GM23338 (cell line): ENCODE measurements at regions not wholly inside any gene's neighbourhood (a gene's known extent, or its start where the extent isn't known, plus 50 kb on each side); places are given as distances from the start of the nearest gene placed in this dataset.

Experiments used
- CTCF ChIP-seq, 2 experiments: fragments of 200-600 bp in 1 of 2; sonication (generic) in 1 of 2; conservative IDR thresholded peaks; 2 replicates each; pipeline versions ENCODE4 v1.5.1 to v1.6.1; 2016 to 2017; ENCODE audit warnings: antibody characterized with exemption in 2 of 2, low read depth in 2 of 2, mild to moderate bottlenecking in 2 of 2, moderate library complexity in 1 of 2
- EZH2 ChIP-seq: fragments of 200-600 bp; sonication (generic); IDR thresholded peaks from one replicate; pipeline ENCODE4 v1.8.0; 2017; ENCODE audit warnings: antibody characterized with exemption, mild to moderate bottlenecking, low read depth; ENCODE audit not compliant: unreplicated experiment
- REST ChIP-seq: IDR thresholded peaks from one replicate; pipeline ENCODE4 v1.6.1; 2018; ENCODE audit warnings: antibody characterized with exemption; ENCODE audit not compliant: unreplicated experiment
- ZNF331 ChIP-seq: fragments of 250-450 bp; sonication (Bioruptor Pico); IDR thresholded peaks from 2 replicates; pipeline ENCODE4 v1.5.0; 2020; ENCODE audit warnings: low read depth, mild to moderate bottlenecking, moderate library complexity
- TF ChIP-seq, protein P1 (sequence below): fragments of 250-450 bp; sonication (Bioruptor Pico); IDR thresholded peaks from 2 replicates; pipeline ENCODE4 v1.5.0; 2020; ENCODE audit warnings: mild to moderate bottlenecking, moderate library complexity

DNA sequence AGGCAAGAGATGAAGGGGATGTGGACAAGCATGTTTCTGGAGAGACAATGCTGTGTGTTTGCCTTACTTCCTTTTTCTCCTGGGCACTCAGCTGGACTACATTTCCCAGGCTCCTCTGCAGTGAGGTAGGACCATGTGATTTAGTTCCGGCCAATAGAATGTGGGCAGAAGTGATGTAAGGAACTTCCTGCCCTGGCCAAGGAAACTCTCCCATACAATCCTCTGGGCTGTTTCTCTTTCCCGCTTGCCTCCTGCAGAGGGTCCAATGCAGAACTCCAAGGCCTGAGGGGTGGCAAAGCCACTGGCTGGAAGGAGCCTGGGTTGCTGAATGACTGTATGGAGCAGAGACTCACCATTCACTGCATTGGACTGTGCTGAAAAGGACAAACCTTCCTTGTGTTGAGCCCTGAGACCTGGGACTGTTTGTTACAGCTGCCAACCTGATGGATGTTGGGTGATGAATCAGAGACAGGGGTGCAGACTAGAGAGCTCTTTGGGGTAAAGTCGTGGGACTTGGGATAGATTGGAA is 82.7 kb upstream of the SLC6A6 start (continued):
- TF ChIP-seq, protein P1, sequence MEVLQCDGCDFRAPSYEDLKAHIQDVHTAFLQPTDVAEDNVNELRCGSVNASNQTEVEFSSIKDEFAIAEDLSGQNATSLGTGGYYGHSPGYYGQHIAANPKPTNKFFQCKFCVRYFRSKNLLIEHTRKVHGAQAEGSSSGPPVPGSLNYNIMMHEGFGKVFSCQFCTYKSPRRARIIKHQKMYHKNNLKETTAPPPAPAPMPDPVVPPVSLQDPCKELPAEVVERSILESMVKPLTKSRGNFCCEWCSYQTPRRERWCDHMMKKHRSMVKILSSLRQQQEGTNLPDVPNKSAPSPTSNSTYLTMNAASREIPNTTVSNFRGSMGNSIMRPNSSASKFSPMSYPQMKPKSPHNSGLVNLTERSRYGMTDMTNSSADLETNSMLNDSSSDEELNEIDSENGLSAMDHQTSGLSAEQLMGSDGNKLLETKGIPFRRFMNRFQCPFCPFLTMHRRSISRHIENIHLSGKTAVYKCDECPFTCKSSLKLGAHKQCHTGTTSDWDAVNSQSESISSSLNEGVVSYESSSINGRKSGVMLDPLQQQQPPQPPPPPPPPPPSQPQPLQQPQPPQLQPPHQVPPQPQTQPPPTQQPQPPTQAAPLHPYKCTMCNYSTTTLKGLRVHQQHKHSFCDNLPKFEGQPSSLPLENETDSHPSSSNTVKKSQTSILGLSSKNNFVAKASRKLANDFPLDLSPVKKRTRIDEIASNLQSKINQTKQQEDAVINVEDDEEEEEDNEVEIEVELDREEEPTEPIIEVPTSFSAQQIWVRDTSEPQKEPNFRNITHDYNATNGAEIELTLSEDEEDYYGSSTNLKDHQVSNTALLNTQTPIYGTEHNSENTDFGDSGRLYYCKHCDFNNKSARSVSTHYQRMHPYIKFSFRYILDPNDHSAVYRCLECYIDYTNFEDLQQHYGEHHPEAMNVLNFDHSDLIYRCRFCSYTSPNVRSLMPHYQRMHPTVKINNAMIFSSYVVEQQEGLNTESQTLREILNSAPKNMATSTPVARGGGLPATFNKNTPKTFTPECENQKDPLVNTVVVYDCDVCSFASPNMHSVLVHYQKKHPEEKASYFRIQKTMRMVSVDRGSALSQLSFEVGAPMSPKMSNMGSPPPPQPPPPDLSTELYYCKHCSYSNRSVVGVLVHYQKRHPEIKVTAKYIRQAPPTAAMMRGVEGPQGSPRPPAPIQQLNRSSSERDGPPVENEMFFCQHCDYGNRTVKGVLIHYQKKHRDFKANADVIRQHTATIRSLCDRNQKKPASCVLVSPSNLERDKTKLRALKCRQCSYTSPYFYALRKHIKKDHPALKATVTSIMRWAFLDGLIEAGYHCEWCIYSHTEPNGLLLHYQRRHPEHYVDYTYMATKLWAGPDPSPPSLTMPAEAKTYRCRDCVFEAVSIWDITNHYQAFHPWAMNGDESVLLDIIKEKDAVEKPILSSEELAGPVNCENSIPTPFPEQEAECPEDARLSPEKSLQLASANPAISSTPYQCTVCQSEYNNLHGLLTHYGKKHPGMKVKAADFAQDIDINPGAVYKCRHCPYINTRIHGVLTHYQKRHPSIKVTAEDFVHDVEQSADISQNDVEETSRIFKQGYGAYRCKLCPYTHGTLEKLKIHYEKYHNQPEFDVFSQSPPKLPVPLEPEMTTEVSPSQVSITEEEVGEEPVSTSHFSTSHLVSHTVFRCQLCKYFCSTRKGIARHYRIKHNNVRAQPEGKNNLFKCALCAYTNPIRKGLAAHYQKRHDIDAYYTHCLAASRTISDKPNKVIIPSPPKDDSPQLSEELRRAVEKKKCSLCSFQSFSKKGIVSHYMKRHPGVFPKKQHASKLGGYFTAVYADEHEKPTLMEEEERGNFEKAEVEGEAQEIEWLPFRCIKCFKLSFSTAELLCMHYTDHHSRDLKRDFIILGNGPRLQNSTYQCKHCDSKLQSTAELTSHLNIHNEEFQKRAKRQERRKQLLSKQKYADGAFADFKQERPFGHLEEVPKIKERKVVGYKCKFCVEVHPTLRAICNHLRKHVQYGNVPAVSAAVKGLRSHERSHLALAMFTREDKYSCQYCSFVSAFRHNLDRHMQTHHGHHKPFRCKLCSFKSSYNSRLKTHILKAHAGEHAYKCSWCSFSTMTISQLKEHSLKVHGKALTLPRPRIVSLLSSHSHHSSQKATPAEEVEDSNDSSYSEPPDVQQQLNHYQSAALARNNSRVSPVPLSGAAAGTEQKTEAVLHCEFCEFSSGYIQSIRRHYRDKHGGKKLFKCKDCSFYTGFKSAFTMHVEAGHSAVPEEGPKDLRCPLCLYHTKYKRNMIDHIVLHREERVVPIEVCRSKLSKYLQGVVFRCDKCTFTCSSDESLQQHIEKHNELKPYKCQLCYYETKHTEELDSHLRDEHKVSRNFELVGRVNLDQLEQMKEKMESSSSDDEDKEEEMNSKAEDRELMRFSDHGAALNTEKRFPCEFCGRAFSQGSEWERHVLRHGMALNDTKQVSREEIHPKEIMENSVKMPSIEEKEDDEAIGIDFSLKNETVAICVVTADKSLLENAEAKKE (CRISPR knock-in tag), result no peak
- TF ChIP-seq REST (no peak), EZH2 (no peak), ZNF331 (no peak), CTCF (conservative IDR thresholded peaks at IDR 0.05; ENCODE audit: low read depth in 2 of 2) (no peak)
